Gastroesophageal sphincter (tissue), 4 donors: ENCODE measurements at regions not wholly inside any gene's neighbourhood (a gene's known extent, or its start where the extent isn't known, plus 50 kb on each side); places are given as distances from the start of the nearest gene placed in this dataset.

Source experiments
- ATAC-seq: fragments of 150-250 bp; one replicate; pipeline ENCODE4 v1.9.1; 2016; ENCODE audit warnings: mild to moderate bottlenecking, moderate library complexity
- H3K27ac ChIP-seq, 4 donors: fragments of 200-600 bp; sonication (generic) in 3 of 4; 1 replicate in 3 of 4; 2 replicates in 1 of 4; pipeline ENCODE4 v1.5.1; 2016 to 2019
- H3K27me3 ChIP-seq: fragments of 200-600 bp; sonication (generic); one replicate; pipeline ENCODE4 v1.5.1; 2019
- H3K36me3 ChIP-seq, 2 donors: fragments of 200-600 bp; sonication (generic); one replicate each; pipeline ENCODE4 v1.5.1; 2019; ENCODE audit warnings: control low read depth in 1 of 2
- H3K4me1 ChIP-seq, 3 donors: fragments of 200-600 bp; sonication (generic); 1 replicate in 2 of 3; 2 replicates in 1 of 3; pipeline ENCODE4 v1.5.1; 2016 to 2019; ENCODE audit warnings: control low read depth in 2 of 3
- H3K4me3 ChIP-seq, 2 donors: fragments of 200-600 bp; sonication (generic); one replicate each; pipeline ENCODE4 v1.5.1; 2019; ENCODE audit warnings: mild to moderate bottlenecking in 1 of 2, moderate library complexity in 1 of 2
- H3K9me3 ChIP-seq, 3 donors: fragments of 200-600 bp; sonication (generic); one replicate each; pipeline ENCODE4 v1.5.1; 2017 to 2019; ENCODE audit warnings: control low read depth in 2 of 3
- CTCF ChIP-seq, 4 experiments: fragments of 200-600 bp in 2 of 4; fragments of 450-650 bp in 2 of 4; sonication (generic) in 1 of 4; IDR thresholded peaks; one replicate each; pipeline ENCODE4 v1.5.1; 2017 to 2019; ENCODE audit warnings: antibody characterized with exemption in 4 of 4, mild to moderate bottlenecking in 2 of 4, moderate library complexity in 2 of 4
- EP300 ChIP-seq: sonication (generic); formaldehyde crosslinking; IDR thresholded peaks from one replicate; pipeline ENCODE4 v1.6.1; 2017; ENCODE audit warnings: antibody characterized with exemption, mild to moderate bottlenecking
- POLR2A ChIP-seq, 2 donors: fragments of 450-650 bp; IDR thresholded peaks; one replicate each; pipeline ENCODE4 v1.6.1; 2017; ENCODE audit warnings: antibody characterized with exemption in 2 of 2, mild to moderate bottlenecking in 2 of 2, moderate library complexity in 1 of 2
- POLR2AphosphoS5 ChIP-seq: sonication (generic); formaldehyde crosslinking; IDR thresholded peaks from one replicate; pipeline ENCODE4 v1.6.1; 2017; ENCODE audit warnings: antibody characterized with exemption
- WGBS, 2 donors: methylation state at CpG; one replicate each; pipeline ENCODE4 v1.1.5; 2018; ENCODE audit warnings: low coverage in 1 of 2; 5-methylcytosine and 5-hydroxymethylcytosine counted together

GRCh38 chr3:66703501-66703900 lies 202.7 kb upstream of the LRIG1 start:
- TF ChIP-seq POLR2AphosphoS5, result no peak
- no peak for TF ChIP-seq EP300
- TF ChIP-seq CTCF (IDR thresholded peaks at IDR 0.05), result no peak
- no peaks in the 10 kb centered on the region for H3K36me3 ChIP-seq
- no peaks in the 10 kb centered on the region for H3K9me3 ChIP-seq
- peaks cover 0 to 34% (median 0%) of the 10 kb centered on the region in 3 donors for H3K4me1 ChIP-seq
- ATAC-seq, result no peak
- H3K27me3 ChIP-seq, result no peaks in the 10 kb centered on the region
- H3K27ac ChIP-seq, result peak overlapping the region in 2 of 4 donors; percentile 7 to 71
- WGBS, 2 donors, result 67 to 81% methylated on average over 2 of the region's 2 CpGs
- H3K4me3 ChIP-seq, result no peak overlapping the region

GRCh38 chr3:66705076-66705475 lies 204.3 kb upstream of the LRIG1 start:
- no peak for ATAC-seq
- 33 to 46% methylated on average over 2 of the region's 2 CpGs for WGBS, 2 donors
- TF ChIP-seq EP300, result no peak
- TF ChIP-seq CTCF (IDR thresholded peaks at IDR 0.05), result no peak
- no peak for TF ChIP-seq POLR2A (IDR thresholded peaks at IDR 0.05)
- no peak overlapping the region for H3K4me3 ChIP-seq
- H3K36me3 ChIP-seq, result no peaks in the 10 kb centered on the region
- peak overlapping the region in 2 of 4 donors; percentile 35 to 43 for H3K27ac ChIP-seq
- peaks cover 0 to 43% (median 3%) of the 10 kb centered on the region in 3 donors for H3K4me1 ChIP-seq
- no peaks in the 10 kb centered on the region for H3K27me3 ChIP-seq
- H3K9me3 ChIP-seq, result no peaks in the 10 kb centered on the region

GRCh38 chr3:66706890-66707289 lies 206.1 kb upstream of the LRIG1 start:
- TF ChIP-seq EP300 (no peak), POLR2AphosphoS5 (no peak), CTCF (IDR thresholded peaks at IDR 0.05) (no peak), POLR2A (IDR thresholded peaks at IDR 0.05) (no peak)
- 85 to 91% methylated on average over 3 of the region's 3 CpGs for WGBS, 2 donors
- no peaks in the 10 kb centered on the region for H3K27me3 ChIP-seq
- H3K36me3 ChIP-seq, result no peaks in the 10 kb centered on the region
- no peak overlapping the region for H3K4me3 ChIP-seq
- H3K27ac ChIP-seq, result no peak overlapping the region
- no peaks in the 10 kb centered on the region for H3K9me3 ChIP-seq
- ATAC-seq, result no peak
- H3K4me1 ChIP-seq, result peaks cover 0 to 34% (median 3%) of the 10 kb centered on the region in 3 donors

- no peak for ATAC-seq
- no peaks in the 10 kb centered on the region for H3K9me3 ChIP-seq
- 0 to 17% methylated on average over 1 to 2 of the region's 3 CpGs for WGBS, 2 donors
- no peaks in the 10 kb centered on the region for H3K36me3 ChIP-seq
- H3K4me3 ChIP-seq, result no peak overlapping the region
- H3K27me3 ChIP-seq, result no peaks in the 10 kb centered on the region
- H3K27ac ChIP-seq, result no peak overlapping the region
- TF ChIP-seq EP300, result no peak
- TF ChIP-seq POLR2AphosphoS5, result no peak
- TF ChIP-seq POLR2A (IDR thresholded peaks at IDR 0.05), result no peak
- H3K4me1 ChIP-seq, result peaks cover 0 to 22% (median 3%) of the 10 kb centered on the region in 3 donors
Observed at GRCh38 chr3:66709532-66709931, 208.7 kb upstream of the LRIG1 start.

- no peak for ATAC-seq
Observed at GRCh38 chr3:66712210-66712609, 211.4 kb upstream of the LRIG1 start.

More at GRCh38 chr3:66712210-66712609, 211.4 kb upstream of the LRIG1 start:
- no peaks in the 10 kb centered on the region for H3K27me3 ChIP-seq
- H3K36me3 ChIP-seq, result no peaks in the 10 kb centered on the region
- H3K9me3 ChIP-seq, result no peaks in the 10 kb centered on the region
- WGBS, 2 donors, result 71 to 86% methylated on average over 3 to 4 of the region's 4 CpGs
- no peak overlapping the region for H3K27ac ChIP-seq
- no peak overlapping the region for H3K4me3 ChIP-seq
- TF ChIP-seq CTCF (IDR thresholded peaks at IDR 0.05) (no peak), POLR2AphosphoS5 (no peak), EP300 (no peak)
- H3K4me1 ChIP-seq, result peaks cover 0 to 9% (median 3%) of the 10 kb centered on the region in 3 donors
